HEK293T (cell line): ENCODE measurements at regions not wholly inside any gene's neighbourhood (a gene's known extent, or its start where the extent isn't known, plus 50 kb on each side); places are given as distances from the start of the nearest gene placed in this dataset.

ENCODE experiments used
- CTCF ChIA-PET: fragments of 350-600 bp; formaldehyde crosslinking; extraction: SDS; loops from one replicate; lab custom pipeline; 2021; ENCODE audit warnings: antibody characterized with exemption, inconsistent platforms; lab: Yijun Ruan, JAX
- POLR2A ChIA-PET: fragments of 350-600 bp; formaldehyde crosslinking; extraction: SDS; loops from one replicate; lab custom pipeline; 2020; ENCODE audit warnings: antibody characterized with exemption, inconsistent platforms; lab: Yijun Ruan, JAX
- DNase-seq: peaks from one replicate; pipeline ENCODE4 v3.0.0; 2012; ENCODE audit warnings: mixed read lengths; ENCODE audit errors: extremely low spot score
- ARNT ChIP-seq: fragments of 450-650 bp; IDR thresholded peaks from 2 replicates; pipeline ENCODE4 v1.6.1; 2017; ENCODE audit warnings: mild to moderate bottlenecking
- BHLHE40 ChIP-seq: fragments of 450-650 bp; IDR thresholded peaks from 2 replicates; pipeline ENCODE4 v1.6.1; 2016; ENCODE audit warnings: mild to moderate bottlenecking, moderate library complexity, borderline replicate concordance
- CTBP1 ChIP-seq: fragments of 450-650 bp; IDR thresholded peaks from 2 replicates; pipeline ENCODE4 v1.6.1; 2016; ENCODE audit warnings: borderline replicate concordance
- ELF4 ChIP-seq: fragments of 450-650 bp; IDR thresholded peaks from 2 replicates; pipeline ENCODE4 v1.6.1; 2017; ENCODE audit warnings: antibody characterized with exemption
- FOXA1 ChIP-seq: fragments of 450-650 bp; IDR thresholded peaks from 2 replicates; pipeline ENCODE4 v1.6.1; 2016; ENCODE audit warnings: mild to moderate bottlenecking
- FOXK2 ChIP-seq: fragments of 450-650 bp; IDR thresholded peaks from 2 replicates; pipeline ENCODE4 v1.6.1; 2016; ENCODE audit warnings: mild to moderate bottlenecking
- FOXM1 ChIP-seq: fragments of 450-650 bp; IDR thresholded peaks from 2 replicates; pipeline ENCODE4 v1.6.1; 2017; ENCODE audit warnings: mild to moderate bottlenecking, borderline replicate concordance
- HDGF ChIP-seq: fragments of 450-650 bp; IDR thresholded peaks from 2 replicates; pipeline ENCODE4 v1.6.1; 2017; ENCODE audit warnings: antibody characterized with exemption, borderline replicate concordance
- L3MBTL2 ChIP-seq: fragments of 450-650 bp; conservative IDR thresholded peaks from 2 replicates; pipeline ENCODE4 v1.6.1; 2016; ENCODE audit warnings: mild to moderate bottlenecking
- LEF1 ChIP-seq: fragments of 450-650 bp; IDR thresholded peaks from 2 replicates; pipeline ENCODE4 v1.6.1; 2017; ENCODE audit warnings: mild to moderate bottlenecking, borderline replicate concordance
- NFRKB ChIP-seq: fragments of 450-650 bp; IDR thresholded peaks from 2 replicates; pipeline ENCODE4 v1.6.1; 2016; ENCODE audit warnings: mild to moderate bottlenecking, moderate library complexity
- SP1 ChIP-seq: fragments of 450-650 bp; IDR thresholded peaks from 2 replicates; pipeline ENCODE4 v1.6.1; 2017
- SUZ12 ChIP-seq: fragments of 450-650 bp; IDR thresholded peaks from 2 replicates; pipeline ENCODE4 v1.6.1; 2016; ENCODE audit warnings: mild to moderate bottlenecking
- TARDBP ChIP-seq: fragments of 450-650 bp; IDR thresholded peaks from 2 replicates; pipeline ENCODE4 v1.6.1; 2016
- ZNF384 ChIP-seq: fragments of 450-650 bp; IDR thresholded peaks from 2 replicates; pipeline ENCODE4 v1.6.1; 2016
- TF ChIP-seq, protein P1 (sequence below): fragments of 450-650 bp; IDR thresholded peaks from 2 replicates; pipeline ENCODE4 v1.6.1; 2016

DNA sequence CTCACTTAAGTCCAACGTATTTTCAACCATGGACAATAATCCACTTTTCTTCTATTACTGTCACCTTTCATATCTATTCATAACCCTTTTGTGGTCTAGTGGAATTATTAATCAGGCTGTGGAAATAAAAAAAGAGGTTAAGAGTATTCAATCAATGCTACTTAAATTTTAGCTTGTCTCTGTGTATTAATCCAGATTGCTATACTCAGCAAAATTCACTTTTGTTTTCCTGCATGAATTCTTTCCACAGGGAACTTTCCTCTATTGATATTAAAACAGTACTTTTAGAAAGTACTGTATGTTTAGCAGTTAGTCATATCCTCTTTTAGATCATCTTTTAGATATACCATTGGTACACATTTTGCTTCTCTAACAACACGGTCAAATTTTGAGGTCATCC lies 1033.0 kb upstream of the ADGRL2 start:
- no peak for TF ChIP-seq L3MBTL2
- no peak for TF ChIP-seq ELF4
- TF ChIP-seq SP1 = no peak
- no peak for TF ChIP-seq CTBP1
- no peak for TF ChIP-seq FOXM1
- TF ChIP-seq, protein P1, sequence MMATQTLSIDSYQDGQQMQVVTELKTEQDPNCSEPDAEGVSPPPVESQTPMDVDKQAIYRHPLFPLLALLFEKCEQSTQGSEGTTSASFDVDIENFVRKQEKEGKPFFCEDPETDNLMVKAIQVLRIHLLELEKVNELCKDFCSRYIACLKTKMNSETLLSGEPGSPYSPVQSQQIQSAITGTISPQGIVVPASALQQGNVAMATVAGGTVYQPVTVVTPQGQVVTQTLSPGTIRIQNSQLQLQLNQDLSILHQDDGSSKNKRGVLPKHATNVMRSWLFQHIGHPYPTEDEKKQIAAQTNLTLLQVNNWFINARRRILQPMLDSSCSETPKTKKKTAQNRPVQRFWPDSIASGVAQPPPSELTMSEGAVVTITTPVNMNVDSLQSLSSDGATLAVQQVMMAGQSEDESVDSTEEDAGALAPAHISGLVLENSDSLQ = no peak
- no peak for TF ChIP-seq LEF1
- no peak for TF ChIP-seq ARNT
- ChIA-PET POLR2A (no interaction called here), CTCF (no interaction called here)
- no peak for DNase-seq

DNA sequence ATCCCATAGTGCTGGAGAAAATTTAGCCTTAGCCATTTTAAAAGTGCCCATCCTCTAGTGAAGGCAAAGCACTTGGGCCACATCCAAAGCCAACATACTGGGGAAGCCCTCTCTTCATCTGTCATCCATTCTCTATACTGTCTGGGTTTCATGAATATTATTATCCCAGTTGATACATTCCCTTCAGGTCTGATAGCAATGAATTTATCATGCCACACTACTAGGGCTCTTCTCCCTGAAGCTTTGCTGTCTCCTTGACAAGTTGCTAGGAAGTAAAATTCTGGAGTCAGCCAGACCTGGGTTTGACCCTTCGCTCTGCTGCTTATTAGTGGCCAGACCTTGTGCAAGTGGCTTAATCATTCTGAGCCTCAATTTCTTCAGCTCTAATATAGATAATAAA lies 1041.4 kb upstream of the ADGRL2 start:
- POLR2A ChIA-PET = no interaction called here

DNA sequence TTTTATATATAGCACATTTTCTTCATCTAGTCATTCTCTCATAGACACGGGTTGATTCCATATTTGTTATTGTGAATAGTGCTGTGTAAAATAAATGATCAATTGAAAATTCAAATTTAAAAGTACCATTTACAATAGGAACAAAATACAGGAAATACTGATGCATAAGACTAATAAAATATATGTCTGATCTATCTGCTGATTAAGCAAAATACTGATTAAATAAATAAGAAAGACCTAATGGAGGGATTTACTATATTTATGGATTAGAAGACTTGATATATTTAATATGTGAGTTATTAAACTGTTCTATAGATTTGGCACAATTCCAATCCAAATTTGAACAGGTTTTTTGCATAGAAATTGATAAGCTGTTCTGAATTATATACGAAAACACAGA lies 1044.8 kb upstream of the ADGRL2 start:
- no peak for DNase-seq
- TF ChIP-seq, protein P1 = no peak
- CTCF ChIA-PET = no interaction called here
- POLR2A ChIA-PET = no interaction called here

More for the DNA sequence above, 1041.4 kb upstream of the ADGRL2 start:
- no peak for DNase-seq
- CTCF ChIA-PET = no interaction called here
- no peak for TF ChIP-seq BHLHE40
- TF ChIP-seq FOXA1 = no peak
- TF ChIP-seq, protein P1 = no peak

DNA sequence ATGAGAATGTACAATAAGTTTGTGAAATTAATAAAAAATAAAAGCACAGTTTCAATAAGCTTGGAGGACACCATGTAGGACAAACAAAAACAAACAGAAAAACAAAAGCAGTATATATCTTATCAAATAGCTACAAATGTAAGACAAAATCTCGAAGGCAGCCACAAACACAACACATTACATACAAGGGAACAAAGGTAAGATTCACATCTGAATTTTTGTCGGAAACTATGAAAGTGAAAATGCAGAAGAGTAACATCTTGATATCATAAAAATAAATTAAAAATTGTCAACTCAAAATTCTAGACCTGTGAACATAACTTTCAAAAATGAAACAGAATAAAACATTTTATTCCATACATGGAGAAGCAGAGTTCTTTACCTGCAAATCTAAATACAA lies 1049.5 kb upstream of the ADGRL2 start:
- ChIA-PET POLR2A (no interaction called here), CTCF (no interaction called here)
- DNase-seq = no peak
- TF ChIP-seq CTBP1 (no peak), FOXA1 (no peak), ARNT (no peak), FOXK2 (no peak), BHLHE40 (no peak), NFRKB (no peak), TARDBP (no peak), SUZ12 (no peak), ELF4 (no peak), LEF1 (no peak), ZNF384 (no peak), HDGF (no peak)

DNA sequence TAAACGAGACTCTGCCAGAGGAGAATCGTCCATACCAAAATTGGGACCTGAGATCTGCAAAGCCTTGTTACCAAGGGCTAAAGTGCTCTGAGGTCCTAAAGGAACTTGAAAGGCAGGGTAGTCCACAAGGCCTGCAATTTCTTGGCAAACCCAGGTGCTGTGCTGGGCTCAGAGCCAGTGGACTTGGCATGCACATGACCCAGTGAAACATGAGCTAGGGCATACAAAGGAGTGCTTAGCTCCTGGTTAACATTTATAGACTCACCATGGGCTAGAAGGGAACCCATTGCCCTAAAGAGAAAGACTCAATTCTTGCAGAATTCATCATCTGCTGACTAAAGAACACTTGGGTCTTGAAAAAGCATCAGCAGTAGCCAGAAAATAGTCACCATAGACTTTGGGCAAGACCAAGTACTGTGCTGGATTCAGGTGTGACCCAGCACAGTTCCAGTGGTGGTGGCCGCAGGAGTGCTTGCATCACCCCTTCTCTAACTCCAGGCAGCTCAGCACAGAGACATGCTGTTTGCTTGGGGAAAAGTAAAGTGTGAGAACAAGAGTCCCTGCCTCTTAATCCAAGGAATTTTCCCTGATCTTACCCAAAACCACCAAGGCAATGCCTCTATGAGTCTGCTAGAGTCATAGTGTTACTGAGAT lies 1069.4 kb upstream of the ADGRL2 start:
- POLR2A ChIA-PET = no interaction called here
- TF ChIP-seq SP1 (no peak), BHLHE40 (no peak), TARDBP (no peak), SUZ12 (no peak), FOXM1 (no peak), NFRKB (no peak), ARNT (no peak), CTBP1 (no peak), ELF4 (no peak), FOXK2 (no peak), L3MBTL2 (no peak), FOXA1 (no peak), ZNF384 (no peak), LEF1 (no peak), HDGF (no peak)
- TF ChIP-seq, protein P1 = no peak
- no peak for DNase-seq
- CTCF ChIA-PET = no interaction called here

DNA sequence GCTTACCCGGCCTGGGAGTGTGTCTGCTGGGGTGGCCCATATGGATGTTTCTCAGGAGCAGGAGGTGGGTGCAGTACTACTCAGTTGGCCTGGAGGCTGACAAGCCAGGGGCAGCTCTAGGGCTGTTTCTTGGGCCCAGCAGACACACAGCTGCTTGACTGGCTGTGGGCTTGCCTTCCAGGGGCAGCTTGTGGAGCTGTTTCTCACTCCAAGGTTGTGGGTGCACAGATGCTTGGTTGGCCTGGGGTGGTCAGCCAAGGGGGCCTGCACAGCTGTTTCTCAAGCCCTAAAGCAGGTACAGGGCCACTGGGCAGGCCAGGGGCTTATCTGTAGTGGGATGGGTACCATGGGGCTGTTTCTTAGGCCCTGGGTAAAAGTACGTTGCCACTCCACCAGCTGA lies 1078.1 kb upstream of the ADGRL2 start:
- ChIA-PET CTCF (no interaction called here), POLR2A (no interaction called here)
- DNase-seq = no peak
- TF ChIP-seq NFRKB (no peak), ARNT (no peak), HDGF (no peak), CTBP1 (no peak), ELF4 (no peak), TARDBP (no peak), SP1 (no peak), FOXM1 (no peak), L3MBTL2 (no peak), SUZ12 (no peak), LEF1 (no peak), BHLHE40 (no peak), FOXK2 (no peak), FOXA1 (no peak), ZNF384 (no peak)
- TF ChIP-seq, protein P1 = no peak
